HCT116 (cell line): ENCODE measurements at regions not wholly inside any gene's neighbourhood (a gene's known extent, or its start where the extent isn't known, plus 50 kb on each side); places are given as distances from the start of the nearest gene placed in this dataset.

Experiments
- ATF3 ChIP-seq: IDR thresholded peaks from 2 replicates; pipeline ENCODE4 v1.6.1; 2012
- CTCF ChIP-seq, 3 experiments: fragments of 200-600 bp in 1 of 3; sonication (generic) in 1 of 3; IDR thresholded peaks in 2 of 3; conservative IDR thresholded peaks in 1 of 3; 2 replicates each; pipeline ENCODE4 v1.5.1; 2012 to 2017; ENCODE audit warnings: low read depth in 2 of 3, low read length in 2 of 3, antibody characterized with exemption in 1 of 3, borderline replicate concordance in 1 of 3, control low read depth in 1 of 3, mild to moderate bottlenecking in 1 of 3, mixed read lengths in 1 of 3, mixed run types in 1 of 3, moderate library complexity in 1 of 3; ENCODE audit not compliant: insufficient read depth in 1 of 3
- EGR1 ChIP-seq: IDR thresholded peaks from 2 replicates; pipeline ENCODE4 v1.6.1; 2012; ENCODE audit warnings: low read depth
- EZH2 ChIP-seq: fragments of 200-600 bp; sonication (generic); IDR thresholded peaks from 2 replicates; pipeline ENCODE4 v1.6.1; 2017; ENCODE audit warnings: antibody characterized with exemption, mixed run types
- FOSL1 ChIP-seq: IDR thresholded peaks from 2 replicates; pipeline ENCODE4 v1.6.1; 2012; ENCODE audit warnings: low read depth
- JUND ChIP-seq: IDR thresholded peaks from 2 replicates; pipeline ENCODE4 v1.6.1; 2012
- MAX ChIP-seq: IDR thresholded peaks from 2 replicates; pipeline ENCODE4 v1.6.1; 2012
- POLR2A ChIP-seq: IDR thresholded peaks from 2 replicates; pipeline ENCODE4 v1.7.0; 2011; ENCODE audit warnings: borderline replicate concordance; ENCODE audit not compliant: insufficient read depth, insufficient read length; ENCODE audit errors: extremely low read depth
- REST ChIP-seq: IDR thresholded peaks from 2 replicates; pipeline ENCODE4 v1.6.1; 2012; ENCODE audit warnings: low read depth

- TF ChIP-seq MAX (no peak), POLR2A (no peak), CTCF (IDR thresholded peaks at IDR 0.05 in 2 of 3, conservative IDR thresholded peaks at IDR 0.05 in 1 of 3; ENCODE audit: borderline replicate concordance in 1 of 3, insufficient read depth in 1 of 3, low read depth in 2 of 3, low read length in 2 of 3) (no peak), EGR1 (no peak), FOSL1 (no peak), JUND (no peak), REST (no peak), ATF3 (no peak), EZH2 (no peak)
Measured at GRCh38 chr6:85726206-85726605, 83.5 kb upstream of the SYNCRIP start.
